Stomach (tissue), 4 donors: ENCODE measurements at regions not wholly inside any gene's neighbourhood (a gene's known extent, or its start where the extent isn't known, plus 50 kb on each side); places are given as distances from the start of the nearest gene placed in this dataset.

Experiments used
- CTCF ChIP-seq, 7 experiments: fragments of 450-650 bp in 4 of 7; fragments of 200-600 bp in 3 of 7; sonication (generic) in 3 of 7; IDR thresholded peaks; one replicate each; pipeline ENCODE4 v1.5.1; 2016 to 2019; ENCODE audit warnings: antibody characterized with exemption in 7 of 7, control low read depth in 2 of 7, mild to moderate bottlenecking in 1 of 7
- POLR2A ChIP-seq, 4 donors: fragments of 450-650 bp; IDR thresholded peaks; one replicate each; pipeline ENCODE4 v1.6.1; 2016; ENCODE audit warnings: antibody characterized with exemption in 4 of 4, control low read depth in 2 of 4, mild to moderate bottlenecking in 1 of 4, moderate library complexity in 1 of 4
- POLR2AphosphoS5 ChIP-seq, 3 donors: sonication (generic); formaldehyde crosslinking; IDR thresholded peaks; one replicate each; pipeline ENCODE4 v1.6.1; 2016; ENCODE audit warnings: antibody characterized with exemption in 3 of 3

GRCh38 chr11:27209562-27210005 is 153.4 kb downstream of the CCDC34 start:
- TF ChIP-seq CTCF (IDR thresholded peaks at IDR 0.05), result no peak
- no peak for TF ChIP-seq POLR2A (IDR thresholded peaks at IDR 0.05)
- peak in 2 of 3 donors; percentile 33 to 68 for TF ChIP-seq POLR2AphosphoS5 (IDR thresholded peaks at IDR 0.05)
